ENCODE measurements at regions not wholly inside any gene's neighbourhood (a gene's known extent, or its start where the extent isn't known, plus 50 kb on each side); places are given as distances from the start of the nearest gene placed in this dataset.

GRCh38 chr4:154135576-154135975, 346.7 kb upstream of the SFRP2 start:
- Histone ChIP-seq H4K20me1 (ENCODE audit: insufficient read depth) (no peaks in the 10 kb centered on the region), H3K27ac (no peak overlapping the region), H3K9ac (no peak overlapping the region), H3K4me2 (no peak overlapping the region), H3K4me3 (IDR thresholded peaks at IDR 0.05; ENCODE audit: insufficient read depth, low read depth, low read length) (no peak overlapping the region), H2AFZ (ENCODE audit: low read depth) (no peak overlapping the region), H3K79me2 (ENCODE audit: insufficient read depth, low read depth) (no peaks in the 10 kb centered on the region), H3K27me3 (ENCODE audit: insufficient read depth, low read depth) (no peaks in the 10 kb centered on the region), H3K4me1 (ENCODE audit: low read depth, poor library complexity, severe bottlenecking) (no peaks in the 10 kb centered on the region), H3K36me3 (ENCODE audit: insufficient read depth) (no peaks in the 10 kb centered on the region)
- TF ChIP-seq CTCF (conservative IDR thresholded peaks at IDR 0.05; ENCODE audit: low read depth, low read length): no peak

- Histone ChIP-seq H3K27ac (no peak overlapping the region), H3K79me2 (ENCODE audit: insufficient read depth, low read depth) (no peaks in the 10 kb centered on the region), H3K4me1 (ENCODE audit: low read depth, poor library complexity, severe bottlenecking) (no peaks in the 10 kb centered on the region), H3K4me2 (no peak overlapping the region), H3K27me3 (ENCODE audit: insufficient read depth, low read depth) (peaks cover 3% of the 10 kb centered on the region; the same call in 1 of the 2 replicates), H2AFZ (ENCODE audit: low read depth) (no peak overlapping the region), H3K9ac (no peak overlapping the region), H3K36me3 (ENCODE audit: insufficient read depth) (no peaks in the 10 kb centered on the region), H4K20me1 (ENCODE audit: insufficient read depth) (no peaks in the 10 kb centered on the region), H3K4me3 (IDR thresholded peaks at IDR 0.05; ENCODE audit: insufficient read depth, low read depth, low read length) (no peak overlapping the region)
- TF ChIP-seq CTCF (conservative IDR thresholded peaks at IDR 0.05; ENCODE audit: low read depth, low read length): no peak
These were observed 343.5 kb upstream of the SFRP2 start for GRCh38 chr4:154132406-154132805.

- Histone ChIP-seq H3K36me3 (ENCODE audit: insufficient read depth) (no peaks in the 10 kb centered on the region), H3K4me2 (no peak overlapping the region), H2AFZ (ENCODE audit: low read depth) (no peak overlapping the region), H3K79me2 (ENCODE audit: insufficient read depth, low read depth) (no peaks in the 10 kb centered on the region), H3K4me1 (ENCODE audit: low read depth, poor library complexity, severe bottlenecking) (no peaks in the 10 kb centered on the region), H3K27me3 (ENCODE audit: insufficient read depth, low read depth) (peaks cover 53% of the 10 kb centered on the region), H4K20me1 (ENCODE audit: insufficient read depth) (no peaks in the 10 kb centered on the region), H3K27ac (no peak overlapping the region), H3K4me3 (IDR thresholded peaks at IDR 0.05; ENCODE audit: insufficient read depth, low read depth, low read length) (no peak overlapping the region), H3K9ac (no peak overlapping the region)
- TF ChIP-seq CTCF (conservative IDR thresholded peaks at IDR 0.05; ENCODE audit: low read depth, low read length): no peak
These were observed 337.4 kb upstream of the SFRP2 start for GRCh38 chr4:154126276-154126675.

- H3K9ac ChIP-seq: no peak overlapping the region
- no peaks in the 10 kb centered on the region for H4K20me1 ChIP-seq (ENCODE audit: insufficient read depth)
- no peak for TF ChIP-seq CTCF (conservative IDR thresholded peaks at IDR 0.05; ENCODE audit: low read depth, low read length)
- no peak overlapping the region for H2AFZ ChIP-seq (ENCODE audit: low read depth)
- peaks cover 59% of the 10 kb centered on the region for H3K27me3 ChIP-seq (ENCODE audit: insufficient read depth, low read depth)
- no peak overlapping the region for H3K27ac ChIP-seq
- no peaks in the 10 kb centered on the region for H3K79me2 ChIP-seq (ENCODE audit: insufficient read depth, low read depth)
- no peak overlapping the region for H3K4me3 ChIP-seq (IDR thresholded peaks at IDR 0.05; ENCODE audit: insufficient read depth, low read depth, low read length)
- H3K4me1 ChIP-seq (ENCODE audit: low read depth, poor library complexity, severe bottlenecking): peaks cover 8% of the 10 kb centered on the region
- no peak overlapping the region for H3K4me2 ChIP-seq
- no peaks in the 10 kb centered on the region for H3K36me3 ChIP-seq (ENCODE audit: insufficient read depth)
These were observed 336.5 kb upstream of the SFRP2 start for GRCh38 chr4:154125340-154125739.
